Activated B cell treated with CpG ODN at 0.5 μM for 24 hours (primary cell): ENCODE measurements at regions not wholly inside any gene's neighbourhood (a gene's known extent, or its start where the extent isn't known, plus 50 kb on each side); places are given as distances from the start of the nearest gene placed in this dataset.

Experiments used
- ATAC-seq: fragments of 200-7000 bp; cut with Tn5 transposase; one replicate; pipeline ENCODE4 v1.10.0; 2021; ENCODE audit warnings: low read depth, mild to moderate bottlenecking, moderate library complexity
- CTCF ChIA-PET: fragments of 350-600 bp; sonication (Branson Sonifier 250); formaldehyde crosslinking; loops from one replicate; lab custom pipeline; 2021; ENCODE audit warnings: antibody characterized with exemption; lab: Charles Lee
- POLR2A ChIA-PET: fragments of 350-600 bp; sonication (Branson Sonifier 250); formaldehyde crosslinking; loops from one replicate; lab custom pipeline; 2021; ENCODE audit warnings: antibody characterized with exemption; lab: Charles Lee
- DNase-seq: peaks from one replicate; pipeline ENCODE4 v3.0.0; 2022
- H3K27ac Mint-ChIP-seq: one replicate; pipeline ENCODE4 v1.8.0; 2020; ENCODE audit warnings: mixed read lengths
- H3K27me3 Mint-ChIP-seq: one replicate; pipeline ENCODE4 v1.8.0; 2021; ENCODE audit warnings: mixed read lengths
- H3K36me3 Mint-ChIP-seq: one replicate; pipeline ENCODE4 v1.8.0; 2021; ENCODE audit warnings: low read depth, mixed read lengths
- H3K4me1 Mint-ChIP-seq: one replicate; pipeline ENCODE4 v1.8.0; 2021; ENCODE audit warnings: mixed read lengths
- H3K4me3 Mint-ChIP-seq: one replicate; pipeline ENCODE4 v1.8.0; 2020; ENCODE audit warnings: mild to moderate bottlenecking, mixed read lengths
- H3K9me3 Mint-ChIP-seq: one replicate; pipeline ENCODE4 v1.8.0; 2020; ENCODE audit warnings: mixed read lengths
- intact Hi-C: fragments of 100-400 bp; cut with micrococcal nuclease; formaldehyde crosslinking; loops from one replicate; pipeline ENCODE4 v1.15.1; 2024
- TF ChIP-seq, protein P1 (sequence below): fragments of 200-600 bp; IDR thresholded peaks from one replicate; pipeline ENCODE4 v1.8.0; 2022; ENCODE audit warnings: antibody characterized with exemption, mild to moderate bottlenecking

GRCh38 chr2:19723021-19723420 is 178.8 kb downstream of the TTC32 start:
- H3K9me3 Mint-ChIP-seq, result peaks cover 5% of the 10 kb centered on the region
- ChIA-PET CTCF (no interaction called here), POLR2A (no interaction called here)
- no peaks in the 10 kb centered on the region for H3K27me3 Mint-ChIP-seq
- TF ChIP-seq, protein P1, sequence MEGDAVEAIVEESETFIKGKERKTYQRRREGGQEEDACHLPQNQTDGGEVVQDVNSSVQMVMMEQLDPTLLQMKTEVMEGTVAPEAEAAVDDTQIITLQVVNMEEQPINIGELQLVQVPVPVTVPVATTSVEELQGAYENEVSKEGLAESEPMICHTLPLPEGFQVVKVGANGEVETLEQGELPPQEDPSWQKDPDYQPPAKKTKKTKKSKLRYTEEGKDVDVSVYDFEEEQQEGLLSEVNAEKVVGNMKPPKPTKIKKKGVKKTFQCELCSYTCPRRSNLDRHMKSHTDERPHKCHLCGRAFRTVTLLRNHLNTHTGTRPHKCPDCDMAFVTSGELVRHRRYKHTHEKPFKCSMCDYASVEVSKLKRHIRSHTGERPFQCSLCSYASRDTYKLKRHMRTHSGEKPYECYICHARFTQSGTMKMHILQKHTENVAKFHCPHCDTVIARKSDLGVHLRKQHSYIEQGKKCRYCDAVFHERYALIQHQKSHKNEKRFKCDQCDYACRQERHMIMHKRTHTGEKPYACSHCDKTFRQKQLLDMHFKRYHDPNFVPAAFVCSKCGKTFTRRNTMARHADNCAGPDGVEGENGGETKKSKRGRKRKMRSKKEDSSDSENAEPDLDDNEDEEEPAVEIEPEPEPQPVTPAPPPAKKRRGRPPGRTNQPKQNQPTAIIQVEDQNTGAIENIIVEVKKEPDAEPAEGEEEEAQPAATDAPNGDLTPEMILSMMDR, result no peak
- ATAC-seq (no peak), DNase-seq (no peak)
- H3K27ac Mint-ChIP-seq, result no peak overlapping the region
- no peaks in the 10 kb centered on the region for H3K36me3 Mint-ChIP-seq
- intact Hi-C loops, result no loop called here
- H3K4me1 Mint-ChIP-seq, result no peaks in the 10 kb centered on the region
- H3K4me3 Mint-ChIP-seq, result no peak overlapping the region

DNA sequence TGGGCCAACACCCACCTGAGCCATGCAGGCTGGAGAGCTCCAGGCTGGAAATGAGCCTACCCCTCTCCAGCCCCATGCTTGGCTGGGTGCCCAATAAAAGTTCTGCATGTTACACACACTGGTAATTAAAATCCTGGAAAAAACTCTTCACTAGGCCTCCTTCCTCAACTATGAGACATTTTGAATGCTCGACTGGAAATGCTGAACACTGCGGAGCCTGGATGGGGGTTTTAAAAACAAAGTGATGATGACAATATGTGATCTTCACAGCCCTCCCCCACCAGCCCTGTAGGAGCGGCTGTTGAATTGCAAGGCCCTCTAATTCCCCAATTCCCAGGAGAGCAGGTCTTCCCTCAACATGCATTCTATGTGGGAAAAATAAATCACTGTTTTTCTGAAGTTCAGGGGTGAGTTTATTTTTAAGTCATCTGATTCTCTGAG is 179.2 kb downstream of the TTC32 start:
- Mint-ChIP-seq H3K4me1 (no peaks in the 10 kb centered on the region), H3K4me3 (no peak overlapping the region), H3K9me3 (peaks cover 5% of the 10 kb centered on the region), H3K27me3 (no peaks in the 10 kb centered on the region), H3K27ac (no peak overlapping the region), H3K36me3 (no peaks in the 10 kb centered on the region)
- CTCF ChIA-PET, result no interaction called here
- no peak for ATAC-seq
- DNase-seq, result no peak
- intact Hi-C loops, result no loop called here
- POLR2A ChIA-PET, result no interaction called here
- TF ChIP-seq, protein P1, result no peak

DNA sequence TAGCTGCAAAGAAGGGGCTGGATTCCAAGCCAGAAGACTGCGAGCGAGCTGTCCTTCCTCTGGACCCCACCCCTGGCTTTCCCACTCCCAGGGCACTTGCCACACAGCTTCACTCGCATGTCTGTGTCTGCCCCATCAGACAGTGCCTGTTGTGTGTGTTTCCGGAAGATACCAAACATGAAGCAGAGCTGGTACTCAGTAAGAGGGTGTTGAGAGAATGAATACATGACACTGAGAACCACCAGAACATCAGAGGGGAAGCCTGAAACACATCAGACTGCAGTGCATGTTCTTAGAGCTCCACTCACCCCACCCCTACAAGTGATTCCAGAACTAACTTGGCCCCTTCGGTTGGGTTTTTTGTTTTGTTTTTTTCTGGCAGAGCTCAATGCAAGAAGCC is 181.5 kb downstream of the TTC32 start:
- no peaks in the 10 kb centered on the region for H3K36me3 Mint-ChIP-seq
- H3K4me1 Mint-ChIP-seq, result no peaks in the 10 kb centered on the region
- no peak overlapping the region for H3K4me3 Mint-ChIP-seq

DNA sequence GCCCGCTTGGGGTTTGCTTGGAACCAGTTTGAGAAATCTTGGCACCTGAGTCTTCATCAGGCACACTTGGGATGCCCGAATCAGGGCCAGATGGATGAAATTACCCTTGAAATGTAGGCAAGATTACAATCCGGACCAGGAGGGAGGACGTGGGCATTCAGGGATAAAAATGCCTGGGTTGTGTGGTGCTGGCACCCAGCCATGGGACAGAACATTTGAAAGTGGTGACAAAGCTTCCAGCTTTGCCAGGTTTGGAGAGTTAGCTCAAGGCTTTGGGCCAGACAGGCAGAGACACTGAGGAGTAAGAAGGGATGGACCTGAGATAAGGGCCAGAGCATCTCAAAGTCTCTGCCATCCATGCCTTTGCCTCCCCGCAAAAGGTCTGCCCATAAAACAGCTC is 182.2 kb downstream of the TTC32 start:
- POLR2A ChIA-PET, result no interaction called here
- peaks cover 5% of the 10 kb centered on the region for H3K9me3 Mint-ChIP-seq
- no peaks in the 10 kb centered on the region for H3K27me3 Mint-ChIP-seq
- H3K36me3 Mint-ChIP-seq, result no peaks in the 10 kb centered on the region
- no peak overlapping the region for H3K27ac Mint-ChIP-seq
- H3K4me1 Mint-ChIP-seq, result no peaks in the 10 kb centered on the region
- intact Hi-C loops, result no loop called here
- DNase-seq, result no peak
- CTCF ChIA-PET, result no interaction called here
- no peak overlapping the region for H3K4me3 Mint-ChIP-seq
- no peak for ATAC-seq
- TF ChIP-seq, protein P1, result no peak

More for the DNA sequence above, 181.5 kb downstream of the TTC32 start:
- TF ChIP-seq, protein P1, result no peak
- ChIA-PET POLR2A (no interaction called here), CTCF (no interaction called here)
- DNase-seq, result no peak
- H3K27me3 Mint-ChIP-seq, result no peaks in the 10 kb centered on the region
- ATAC-seq, result no peak
- H3K27ac Mint-ChIP-seq, result no peak overlapping the region
- peaks cover 5% of the 10 kb centered on the region for H3K9me3 Mint-ChIP-seq
- intact Hi-C loops, result no loop called here

DNA sequence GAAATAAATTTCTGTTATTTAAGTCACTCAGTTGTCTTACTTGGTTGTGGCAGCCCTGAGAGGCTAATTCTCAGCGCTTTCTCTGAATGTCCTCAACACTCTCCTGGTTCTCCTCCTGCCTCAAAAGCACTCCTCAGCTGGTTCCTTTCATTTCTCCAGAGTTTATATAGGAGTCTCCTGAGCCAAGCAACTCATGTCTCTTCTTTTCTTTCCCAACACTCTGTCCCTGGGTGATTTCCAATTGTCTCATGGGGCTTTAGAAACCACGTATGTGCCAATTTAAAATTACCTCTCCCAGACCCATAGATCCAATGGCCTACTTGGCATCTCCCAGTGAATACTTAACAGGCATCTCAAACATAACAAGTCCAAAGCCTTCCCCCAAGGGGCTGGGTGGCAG is 184.3 kb downstream of the TTC32 start:
- ATAC-seq (no peak), DNase-seq (no peak)
- H3K27ac Mint-ChIP-seq, result no peak overlapping the region
- intact Hi-C loops, result no loop called here
- no peak overlapping the region for H3K4me3 Mint-ChIP-seq
- ChIA-PET POLR2A (no interaction called here), CTCF (no interaction called here)
- H3K36me3 Mint-ChIP-seq, result no peaks in the 10 kb centered on the region
- no peaks in the 10 kb centered on the region for H3K4me1 Mint-ChIP-seq
- peaks cover 3% of the 10 kb centered on the region for H3K27me3 Mint-ChIP-seq
- TF ChIP-seq, protein P1, result no peak
- H3K9me3 Mint-ChIP-seq, result peaks cover 9% of the 10 kb centered on the region
